Lung (tissue), 11 donors: ENCODE measurements at regions not wholly inside any gene's neighbourhood (a gene's known extent, or its start where the extent isn't known, plus 50 kb on each side); places are given as distances from the start of the nearest gene placed in this dataset.

Experiments used
- ATAC-seq: fragments of 200-7000 bp; cut with Tn5 transposase; one replicate; pipeline ENCODE4 v1.9.1; 2020; ENCODE audit warnings: moderate number of reproducible peaks; ENCODE audit not compliant: insufficient read depth, low FRiP score
- DNase-seq, 3 donors: peaks; one replicate each; pipeline ENCODE4 v3.0.0-alpha.2; 2013 to 2017
- H3K27ac ChIP-seq, 2 donors: one replicate each; pipeline ENCODE4 v1.5.1; 2013; ENCODE audit warnings: mild to moderate bottlenecking in 2 of 2, moderate library complexity in 2 of 2, control low read depth in 1 of 2, inconsistent platforms in 1 of 2, low read depth in 1 of 2, low read length in 1 of 2
- H3K27me3 ChIP-seq, 3 donors: one replicate each; pipeline ENCODE4 v1.5.1; 2013; ENCODE audit warnings: low read length in 2 of 3; ENCODE audit not compliant: control insufficient read depth in 3 of 3, insufficient read depth in 3 of 3
- H3K36me3 ChIP-seq, 4 donors: one replicate each; pipeline ENCODE4 v1.5.1; 2013; ENCODE audit warnings: low read length in 4 of 4, mild to moderate bottlenecking in 1 of 4, moderate library complexity in 1 of 4; ENCODE audit not compliant: control insufficient read depth in 4 of 4, insufficient read depth in 4 of 4
- H3K4me1 ChIP-seq, 5 donors: one replicate each; pipeline ENCODE4 v1.5.1; 2013; ENCODE audit warnings: low read length in 5 of 5, mild to moderate bottlenecking in 2 of 5, moderate library complexity in 1 of 5; ENCODE audit not compliant: control insufficient read depth in 5 of 5, insufficient read depth in 5 of 5
- H3K4me3 ChIP-seq: one replicate; pipeline ENCODE4 v1.5.1; 2013; ENCODE audit warnings: mild to moderate bottlenecking, control low read depth, moderate library complexity
- H3K9ac ChIP-seq, 2 donors: one replicate each; pipeline ENCODE4 v1.5.1; 2013; ENCODE audit warnings: low read length in 2 of 2, control low read depth in 1 of 2; ENCODE audit not compliant: insufficient read depth in 1 of 2
- H3K9me3 ChIP-seq, 4 donors: one replicate each; pipeline ENCODE4 v1.5.1; 2013; ENCODE audit warnings: low read length in 3 of 4, mild to moderate bottlenecking in 1 of 4, moderate library complexity in 1 of 4; ENCODE audit not compliant: control insufficient read depth in 4 of 4, insufficient read depth in 3 of 4
- WGBS, 2 donors: extraction: QIAGEN DNeasy Blood & Tissue Kit; methylation state at CpG; one replicate each; pipeline ENCODE4 v1.1.7; 2013; 5-methylcytosine and 5-hydroxymethylcytosine counted together
- TF ChIP-seq, protein P1 (sequence below): IDR thresholded peaks from 2 replicates; pipeline ENCODE4 v1.5.1; 2012; ENCODE audit warnings: mild to moderate bottlenecking; ENCODE audit errors: control extremely low read depth, extremely low read depth
- donor health status: control.
- donor health status: control.
- donor health status: Bipolar disorder and iron deficiency.
- donor health status: healthy.
- donor health status: DM: yes; HTN: yes; CAD: no.

DNA sequence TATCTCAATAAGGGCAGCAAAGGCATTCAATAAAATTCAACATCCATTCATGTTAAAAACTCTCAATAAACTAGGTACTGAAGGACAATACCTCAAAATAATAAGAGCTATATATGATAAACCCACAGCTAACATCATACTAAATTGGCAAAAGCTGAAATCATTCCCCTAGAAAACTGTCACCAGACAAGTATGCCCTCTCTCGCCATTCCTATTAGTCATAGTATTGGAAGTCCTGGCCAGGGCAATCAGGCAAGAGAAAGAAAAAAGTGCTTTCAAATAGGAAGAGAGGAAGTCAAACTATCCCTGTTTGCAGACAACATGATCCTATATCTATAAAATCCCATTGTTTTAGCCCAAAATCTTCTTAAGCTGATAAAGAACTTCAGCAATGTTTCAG lies 116.8 kb downstream of the TENT5D start:
- WGBS, 2 donors = 0% methylated on average over 1 of the region's 1 CpG
- DNase-seq = no peak
- Histone ChIP-seq H3K9ac (no peak overlapping the region), H3K9me3 (no peaks in the 10 kb centered on the region), H3K27ac (no peak overlapping the region), H3K4me3 (no peak overlapping the region), H3K27me3 (no peaks in the 10 kb centered on the region), H3K36me3 (no peaks in the 10 kb centered on the region), H3K4me1 (no peaks in the 10 kb centered on the region)
- TF ChIP-seq, protein P1, sequence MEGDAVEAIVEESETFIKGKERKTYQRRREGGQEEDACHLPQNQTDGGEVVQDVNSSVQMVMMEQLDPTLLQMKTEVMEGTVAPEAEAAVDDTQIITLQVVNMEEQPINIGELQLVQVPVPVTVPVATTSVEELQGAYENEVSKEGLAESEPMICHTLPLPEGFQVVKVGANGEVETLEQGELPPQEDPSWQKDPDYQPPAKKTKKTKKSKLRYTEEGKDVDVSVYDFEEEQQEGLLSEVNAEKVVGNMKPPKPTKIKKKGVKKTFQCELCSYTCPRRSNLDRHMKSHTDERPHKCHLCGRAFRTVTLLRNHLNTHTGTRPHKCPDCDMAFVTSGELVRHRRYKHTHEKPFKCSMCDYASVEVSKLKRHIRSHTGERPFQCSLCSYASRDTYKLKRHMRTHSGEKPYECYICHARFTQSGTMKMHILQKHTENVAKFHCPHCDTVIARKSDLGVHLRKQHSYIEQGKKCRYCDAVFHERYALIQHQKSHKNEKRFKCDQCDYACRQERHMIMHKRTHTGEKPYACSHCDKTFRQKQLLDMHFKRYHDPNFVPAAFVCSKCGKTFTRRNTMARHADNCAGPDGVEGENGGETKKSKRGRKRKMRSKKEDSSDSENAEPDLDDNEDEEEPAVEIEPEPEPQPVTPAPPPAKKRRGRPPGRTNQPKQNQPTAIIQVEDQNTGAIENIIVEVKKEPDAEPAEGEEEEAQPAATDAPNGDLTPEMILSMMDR = no peak
- no peak for ATAC-seq

DNA sequence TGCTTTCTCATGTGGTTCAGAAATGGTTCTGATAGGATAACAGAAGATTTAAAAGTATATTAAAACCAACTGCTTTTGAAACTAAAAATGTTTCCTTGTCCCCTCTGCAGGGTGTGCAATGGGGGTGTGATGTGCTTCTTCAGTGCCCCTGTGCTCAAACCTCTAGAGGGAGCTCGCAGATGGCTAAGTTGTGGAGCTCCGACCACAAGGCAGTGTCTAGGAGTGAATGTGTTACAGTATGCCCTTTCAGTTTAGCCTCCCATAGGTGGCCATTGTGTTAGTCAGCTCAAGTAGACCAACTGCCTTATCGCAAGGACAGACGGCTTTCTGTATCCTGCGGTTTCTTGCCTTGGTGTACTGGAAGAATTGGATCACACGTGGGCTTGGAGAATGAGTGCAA lies 130.5 kb downstream of the TENT5D start:
- no peak overlapping the region for H3K4me3 ChIP-seq
- H3K9me3 ChIP-seq = no peaks in the 10 kb centered on the region
- no peaks in the 10 kb centered on the region for H3K27me3 ChIP-seq
- ATAC-seq (no peak), DNase-seq (no peak)
- no peak overlapping the region for H3K27ac ChIP-seq
- no peak overlapping the region for H3K9ac ChIP-seq
- H3K36me3 ChIP-seq = no peaks in the 10 kb centered on the region
- WGBS, 2 donors = 50 to 76% methylated on average over 6 of the region's 6 CpGs
- H3K4me1 ChIP-seq = no peaks in the 10 kb centered on the region
- TF ChIP-seq, protein P1 = no peak

DNA sequence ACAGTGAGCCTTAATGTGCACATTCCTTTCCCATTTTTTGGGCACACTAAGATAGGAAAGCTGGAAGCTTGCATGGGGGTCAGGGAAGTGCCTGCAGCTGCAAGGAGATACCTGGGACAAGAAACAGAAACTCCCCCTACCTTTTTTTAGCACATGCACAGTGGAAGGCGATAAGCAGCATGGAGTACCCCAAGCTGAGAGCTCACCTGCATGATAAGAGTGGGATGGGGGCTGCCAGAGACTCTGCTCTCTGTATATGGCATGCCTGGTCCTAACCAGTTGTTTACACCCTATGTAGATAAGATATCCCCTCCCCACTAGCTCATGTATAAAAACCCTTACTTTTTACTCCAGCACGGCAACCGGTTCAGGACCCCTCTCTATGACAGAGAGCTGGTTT lies 135.9 kb downstream of the TENT5D start:
- TF ChIP-seq, protein P1 = no peak
- no peak overlapping the region for H3K27ac ChIP-seq
- no peak overlapping the region for H3K4me3 ChIP-seq
- no peaks in the 10 kb centered on the region for H3K27me3 ChIP-seq
- WGBS, 2 donors = 56 to 82% methylated on average over 3 of the region's 3 CpGs
- H3K4me1 ChIP-seq = no peaks in the 10 kb centered on the region
- H3K9ac ChIP-seq = no peak overlapping the region
- H3K9me3 ChIP-seq = peaks cover 0 to 7% (median 2%) of the 10 kb centered on the region in 4 donors
- ATAC-seq (no peak), DNase-seq (no peak)
- H3K36me3 ChIP-seq = no peaks in the 10 kb centered on the region

DNA sequence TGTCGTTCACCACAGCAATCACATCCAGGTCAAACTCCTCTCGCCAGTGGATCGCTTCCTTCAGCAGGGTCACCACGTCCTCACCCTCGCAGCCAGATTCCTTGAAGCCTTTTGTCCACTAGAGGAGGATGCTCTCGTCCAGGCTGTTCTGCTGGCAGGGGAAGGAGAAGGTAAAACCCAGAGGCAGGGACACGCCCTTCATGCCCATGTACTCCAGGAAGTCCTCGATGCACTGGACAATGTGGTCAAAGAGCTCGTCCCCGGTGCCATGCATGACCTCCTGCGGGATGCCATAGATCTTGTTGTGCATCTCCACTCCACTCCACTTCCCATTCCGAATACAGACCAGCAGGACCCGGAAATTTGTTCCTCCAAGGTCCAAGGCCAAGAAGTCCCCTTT lies 152.4 kb downstream of the TENT5D start:
- DNase-seq (no peak), ATAC-seq (no peak)
- Histone ChIP-seq H3K4me3 (no peak overlapping the region), H3K9me3 (peaks cover 0 to 12% (median 3%) of the 10 kb centered on the region in 4 donors), H3K36me3 (no peaks in the 10 kb centered on the region), H3K4me1 (no peaks in the 10 kb centered on the region), H3K27ac (no peak overlapping the region), H3K9ac (no peak overlapping the region), H3K27me3 (no peaks in the 10 kb centered on the region)
- TF ChIP-seq, protein P1 = no peak
- WGBS, 2 donors = 80 to 91% methylated on average over 13 of the region's 13 CpGs
